SK-N-SH (cell line): ENCODE measurements at regions not wholly inside any gene's neighbourhood (a gene's known extent, or its start where the extent isn't known, plus 50 kb on each side); places are given as distances from the start of the nearest gene placed in this dataset.

ENCODE experiments used
- CTCF ChIA-PET: fragments of 300-600, 350-600 bp; formaldehyde crosslinking; extraction: SDS; loops from one replicate; lab custom pipeline; 2021; lab: Yijun Ruan, JAX
- POLR2A ChIA-PET: fragments of 350-600 bp; sonication (Branson Sonifier 250); formaldehyde crosslinking; extraction: SDS; loops from one replicate; lab custom pipeline; 2020; ENCODE audit warnings: antibody characterized with exemption, inconsistent platforms; lab: Yijun Ruan, JAX
- DNase-seq: peaks from one replicate; pipeline ENCODE4 v3.0.0; 2012
- H2AFZ ChIP-seq: fragments of 200-600 bp; sonication (generic); 2 replicates; pipeline ENCODE4 v1.8.1; 2016; ENCODE audit warnings: antibody characterized with exemption, mild to moderate bottlenecking, low read depth
- H3F3A ChIP-seq: fragments of 200-600 bp; sonication (generic); replicated peaks from 2 replicates; pipeline ENCODE3; 2016; ENCODE audit warnings: antibody characterized with exemption, mild to moderate bottlenecking; ENCODE audit not compliant: insufficient read depth
- H3K27ac ChIP-seq, 2 experiments: fragments of 200-500 bp in 1 of 2; fragments of 200-600 bp in 1 of 2; sonication (Bioruptor generic) in 1 of 2; sonication (generic), shearing (Covaris generic) in 1 of 2; 2 replicates each; pipeline versions ENCODE4 v1.5.1 to v1.6.1; 2014 to 2016; ENCODE audit warnings: low read depth in 2 of 2, inconsistent platforms in 1 of 2, low read length in 1 of 2, mild to moderate bottlenecking in 1 of 2, mixed read lengths in 1 of 2
- H3K27me3 ChIP-seq: fragments of 200-600 bp; sonication (generic), shearing (Covaris generic); 2 replicates; pipeline ENCODE4 v1.6.1; 2016; ENCODE audit warnings: mixed run types; ENCODE audit not compliant: insufficient read depth
- H3K36me3 ChIP-seq, 2 experiments: fragments of 200-500 bp in 1 of 2; fragments of 200-600 bp in 1 of 2; sonication (Bioruptor generic) in 1 of 2; sonication (generic) in 1 of 2; replicated peaks in 1 of 2; 2 replicates each; pipeline versions ENCODE3 to v1.5.1; 2014 to 2016; ENCODE audit warnings: low read length in 1 of 2, mild to moderate bottlenecking in 1 of 2; ENCODE audit not compliant: insufficient read depth in 2 of 2, control insufficient read depth in 1 of 2
- H3K4me1 ChIP-seq, 2 experiments: fragments of 200-500 bp in 1 of 2; fragments of 200-600 bp in 1 of 2; sonication (Bioruptor generic) in 1 of 2; sonication (generic), shearing (Covaris generic) in 1 of 2; 2 replicates each; pipeline versions ENCODE4 v1.5.1 to v1.6.1; 2014 to 2016; ENCODE audit warnings: low read depth in 1 of 2, low read length in 1 of 2, mixed run types in 1 of 2; ENCODE audit not compliant: insufficient read depth in 2 of 2, control insufficient read depth in 1 of 2
- H3K4me2 ChIP-seq: fragments of 200-600 bp; sonication (generic), shearing (Covaris generic); 2 replicates; pipeline ENCODE4 v1.6.1; 2017; ENCODE audit warnings: mixed run types
- H3K4me3 ChIP-seq, 2 experiments: fragments of 200-500 bp in 1 of 2; fragments of 200-600 bp in 1 of 2; sonication (Bioruptor generic) in 1 of 2; sonication (generic), shearing (Covaris generic) in 1 of 2; 2 replicates each; pipeline versions ENCODE4 v1.5.1 to v1.8.1; 2014 to 2016; ENCODE audit warnings: low read depth in 2 of 2, inconsistent platforms in 1 of 2, low read length in 1 of 2, mild to moderate bottlenecking in 1 of 2, mixed read lengths in 1 of 2, moderate library complexity in 1 of 2
- H3K79me2 ChIP-seq: fragments of 200-600 bp; sonication (generic); 2 replicates; pipeline ENCODE4 v1.8.1; 2017; ENCODE audit warnings: mild to moderate bottlenecking; ENCODE audit not compliant: insufficient read depth
- H3K9ac ChIP-seq: fragments of 200-600 bp; sonication (generic); 2 replicates; pipeline ENCODE4 v1.6.1; 2017; ENCODE audit warnings: mixed run types
- H3K9me2 ChIP-seq: fragments of 200-600 bp; sonication (generic); 2 replicates; pipeline ENCODE4 v1.6.1; 2017; ENCODE audit warnings: mixed run types
- H3K9me3 ChIP-seq: fragments of 200-600 bp; sonication (generic); 2 replicates; pipeline ENCODE4 v1.6.1; 2017; ENCODE audit warnings: mixed run types, mild to moderate bottlenecking, moderate library complexity
- H4K20me1 ChIP-seq: fragments of 200-600 bp; sonication (generic); 2 replicates; pipeline ENCODE4 v1.6.1; 2017; ENCODE audit warnings: mild to moderate bottlenecking, mixed run types; ENCODE audit not compliant: insufficient read depth
- FOSL2 ChIP-seq: IDR thresholded peaks from 2 replicates; pipeline ENCODE4 v1.4.0; 2012; ENCODE audit warnings: low read depth, mild to moderate bottlenecking, moderate library complexity, borderline replicate concordance
- POLR2AphosphoS5 ChIP-seq: IDR thresholded peaks from 2 replicates; pipeline ENCODE4 v1.6.1; 2012; ENCODE audit warnings: low read depth, low read length
- RXRA ChIP-seq: IDR thresholded peaks from 2 replicates; pipeline ENCODE4 v1.4.0; 2012; ENCODE audit warnings: low read depth, mild to moderate bottlenecking, borderline replicate concordance
- SIN3A ChIP-seq: IDR thresholded peaks from 2 replicates; pipeline ENCODE4 v1.6.1; 2012; ENCODE audit warnings: low read depth, mild to moderate bottlenecking, low read length, moderate library complexity, borderline replicate concordance
- TAF1 ChIP-seq: IDR thresholded peaks from 2 replicates; pipeline ENCODE4 v1.6.1; 2012; ENCODE audit warnings: low read depth, mild to moderate bottlenecking, low read length, moderate library complexity, borderline replicate concordance
- WGBS: methylation state at CpG from one replicate; pipeline ENCODE4 v1.1.6; 2017; ENCODE audit warnings: low lambda C conversion rate; 5-methylcytosine and 5-hydroxymethylcytosine counted together
- TF ChIP-seq, protein P1 (sequence below): IDR thresholded peaks from 2 replicates; pipeline ENCODE4 v1.4.0; 2012; ENCODE audit warnings: low read depth, borderline replicate concordance
- TF ChIP-seq, protein P2 (sequence below): IDR thresholded peaks from 2 replicates; pipeline ENCODE4 v1.6.1; 2012; ENCODE audit warnings: mild to moderate bottlenecking, low read depth, low read length, moderate library complexity
- TF ChIP-seq, protein P3 (sequence below): fragments of 150-350 bp; IDR thresholded peaks from 2 replicates; pipeline ENCODE4 v1.6.1; 2016; ENCODE audit warnings: mild to moderate bottlenecking, low read depth, low read length

DNA sequence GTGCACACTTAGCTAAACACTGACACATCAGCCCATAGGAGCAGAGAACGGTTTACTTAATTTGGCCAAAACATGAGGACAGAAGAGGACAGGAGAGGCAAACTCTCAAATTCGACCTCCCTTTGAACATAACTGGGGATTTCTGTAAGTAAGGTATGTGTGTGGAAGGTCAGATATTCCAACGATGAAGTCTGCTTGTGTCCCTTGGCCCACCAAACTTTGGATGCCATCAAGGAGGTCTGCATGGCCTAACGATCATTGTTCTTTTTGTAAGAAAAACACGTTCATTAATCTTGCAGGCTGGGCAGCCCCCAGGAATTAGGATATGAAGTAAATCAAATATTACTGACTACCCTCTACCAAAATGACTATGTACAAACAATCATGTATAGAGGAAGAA lies 908.5 kb upstream of the ATXN7L3B start (continued):
- TF ChIP-seq, protein P1, sequence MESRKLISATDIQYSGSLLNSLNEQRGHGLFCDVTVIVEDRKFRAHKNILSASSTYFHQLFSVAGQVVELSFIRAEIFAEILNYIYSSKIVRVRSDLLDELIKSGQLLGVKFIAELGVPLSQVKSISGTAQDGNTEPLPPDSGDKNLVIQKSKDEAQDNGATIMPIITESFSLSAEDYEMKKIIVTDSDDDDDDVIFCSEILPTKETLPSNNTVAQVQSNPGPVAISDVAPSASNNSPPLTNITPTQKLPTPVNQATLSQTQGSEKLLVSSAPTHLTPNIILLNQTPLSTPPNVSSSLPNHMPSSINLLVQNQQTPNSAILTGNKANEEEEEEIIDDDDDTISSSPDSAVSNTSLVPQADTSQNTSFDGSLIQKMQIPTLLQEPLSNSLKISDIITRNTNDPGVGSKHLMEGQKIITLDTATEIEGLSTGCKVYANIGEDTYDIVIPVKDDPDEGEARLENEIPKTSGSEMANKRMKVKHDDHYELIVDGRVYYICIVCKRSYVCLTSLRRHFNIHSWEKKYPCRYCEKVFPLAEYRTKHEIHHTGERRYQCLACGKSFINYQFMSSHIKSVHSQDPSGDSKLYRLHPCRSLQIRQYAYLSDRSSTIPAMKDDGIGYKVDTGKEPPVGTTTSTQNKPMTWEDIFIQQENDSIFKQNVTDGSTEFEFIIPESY, result no peak
- TF ChIP-seq, protein P2, sequence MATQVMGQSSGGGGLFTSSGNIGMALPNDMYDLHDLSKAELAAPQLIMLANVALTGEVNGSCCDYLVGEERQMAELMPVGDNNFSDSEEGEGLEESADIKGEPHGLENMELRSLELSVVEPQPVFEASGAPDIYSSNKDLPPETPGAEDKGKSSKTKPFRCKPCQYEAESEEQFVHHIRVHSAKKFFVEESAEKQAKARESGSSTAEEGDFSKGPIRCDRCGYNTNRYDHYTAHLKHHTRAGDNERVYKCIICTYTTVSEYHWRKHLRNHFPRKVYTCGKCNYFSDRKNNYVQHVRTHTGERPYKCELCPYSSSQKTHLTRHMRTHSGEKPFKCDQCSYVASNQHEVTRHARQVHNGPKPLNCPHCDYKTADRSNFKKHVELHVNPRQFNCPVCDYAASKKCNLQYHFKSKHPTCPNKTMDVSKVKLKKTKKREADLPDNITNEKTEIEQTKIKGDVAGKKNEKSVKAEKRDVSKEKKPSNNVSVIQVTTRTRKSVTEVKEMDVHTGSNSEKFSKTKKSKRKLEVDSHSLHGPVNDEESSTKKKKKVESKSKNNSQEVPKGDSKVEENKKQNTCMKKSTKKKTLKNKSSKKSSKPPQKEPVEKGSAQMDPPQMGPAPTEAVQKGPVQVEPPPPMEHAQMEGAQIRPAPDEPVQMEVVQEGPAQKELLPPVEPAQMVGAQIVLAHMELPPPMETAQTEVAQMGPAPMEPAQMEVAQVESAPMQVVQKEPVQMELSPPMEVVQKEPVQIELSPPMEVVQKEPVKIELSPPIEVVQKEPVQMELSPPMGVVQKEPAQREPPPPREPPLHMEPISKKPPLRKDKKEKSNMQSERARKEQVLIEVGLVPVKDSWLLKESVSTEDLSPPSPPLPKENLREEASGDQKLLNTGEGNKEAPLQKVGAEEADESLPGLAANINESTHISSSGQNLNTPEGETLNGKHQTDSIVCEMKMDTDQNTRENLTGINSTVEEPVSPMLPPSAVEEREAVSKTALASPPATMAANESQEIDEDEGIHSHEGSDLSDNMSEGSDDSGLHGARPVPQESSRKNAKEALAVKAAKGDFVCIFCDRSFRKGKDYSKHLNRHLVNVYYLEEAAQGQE, result no peak
- no peak for TF ChIP-seq SIN3A

DNA sequence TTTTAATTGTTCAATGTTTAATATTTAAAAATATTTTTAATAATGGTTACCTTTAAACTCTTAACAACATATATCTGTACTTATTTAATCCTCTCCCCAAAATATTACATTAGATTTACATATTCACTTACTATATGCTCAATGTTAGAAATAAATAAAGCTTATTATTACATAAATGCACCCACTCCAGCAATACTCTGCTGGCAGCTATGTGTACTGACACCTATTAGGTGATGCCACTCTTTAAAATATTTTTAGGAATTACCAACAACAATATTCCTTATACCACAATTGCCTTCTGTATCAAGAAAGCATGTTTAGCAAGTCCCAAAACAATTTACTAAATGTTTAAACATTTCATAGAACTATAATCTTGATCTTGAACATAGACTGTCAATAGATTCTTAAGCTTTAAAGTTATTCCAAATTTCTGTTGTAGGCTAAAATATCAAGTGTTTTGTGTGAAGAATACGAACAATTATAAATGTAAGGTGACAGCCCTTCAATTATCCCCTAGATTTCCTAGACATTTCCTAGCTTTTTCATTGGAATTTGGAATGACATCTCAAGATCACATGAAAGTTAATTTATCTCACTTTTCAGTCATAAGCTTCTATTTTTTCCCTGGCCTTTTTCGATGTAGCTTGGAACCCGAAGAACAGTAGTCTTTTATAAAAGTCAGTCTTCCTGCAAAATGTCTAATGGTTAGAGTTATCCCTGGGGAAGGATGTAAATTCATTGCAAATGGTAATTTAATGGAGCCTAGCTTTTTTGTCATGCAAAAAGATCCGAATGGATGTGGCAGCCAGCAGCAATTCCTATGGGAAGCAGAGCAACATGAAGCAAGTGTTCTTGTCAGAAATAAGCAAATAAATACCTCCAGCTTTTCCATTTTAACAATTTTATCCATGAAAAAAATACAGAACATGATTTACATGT lies 907.5 kb upstream of the ATXN7L3B start:
- DNase-seq, result no peak
- CTCF ChIA-PET, result interaction anchor here (1.1 kb wide), 1 partner anchor 10 kb away, joined by 3 read pairs; no protein-coding TSS in a partner anchor
- Histone ChIP-seq H3K9me3 (no peaks in the 10 kb centered on the region), H3K27ac (no peak overlapping the region), H2AFZ (no peak overlapping the region), H3F3A (no peaks in the 10 kb centered on the region), H3K4me1 (no peaks in the 10 kb centered on the region), H3K27me3 (no peaks in the 10 kb centered on the region), H3K9me2 (no peaks in the 10 kb centered on the region), H3K36me3 (no peaks in the 10 kb centered on the region), H4K20me1 (no peaks in the 10 kb centered on the region), H3K79me2 (no peaks in the 10 kb centered on the region), H3K4me2 (no peak overlapping the region), H3K9ac (no peak overlapping the region), H3K4me3 (no peak overlapping the region)
- TF ChIP-seq, protein P3, sequence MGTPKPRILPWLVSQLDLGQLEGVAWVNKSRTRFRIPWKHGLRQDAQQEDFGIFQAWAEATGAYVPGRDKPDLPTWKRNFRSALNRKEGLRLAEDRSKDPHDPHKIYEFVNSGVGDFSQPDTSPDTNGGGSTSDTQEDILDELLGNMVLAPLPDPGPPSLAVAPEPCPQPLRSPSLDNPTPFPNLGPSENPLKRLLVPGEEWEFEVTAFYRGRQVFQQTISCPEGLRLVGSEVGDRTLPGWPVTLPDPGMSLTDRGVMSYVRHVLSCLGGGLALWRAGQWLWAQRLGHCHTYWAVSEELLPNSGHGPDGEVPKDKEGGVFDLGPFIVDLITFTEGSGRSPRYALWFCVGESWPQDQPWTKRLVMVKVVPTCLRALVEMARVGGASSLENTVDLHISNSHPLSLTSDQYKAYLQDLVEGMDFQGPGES, result no peak
- TF ChIP-seq FOSL2 (no peak), RXRA (no peak), POLR2AphosphoS5 (no peak), TAF1 (no peak)
- POLR2A ChIA-PET, result no interaction called here
- WGBS, result 0% methylated on average over 4 of the region's 4 CpGs
